ENCODE measurements at regions not wholly inside any gene's neighbourhood (a gene's known extent, or its start where the extent isn't known, plus 50 kb on each side); places are given as distances from the start of the nearest gene placed in this dataset.

GRCh38 chr5:104305602-104306001 lies 743.0 kb upstream of the NUDT12 start:
- ATAC-seq (ENCODE audit: low FRiP score): no peak
- Histone ChIP-seq H3K9me3 (ENCODE audit: control insufficient read depth, low read length) (no peaks in the 10 kb centered on the region), H3K36me3 (ENCODE audit: control insufficient read depth in 1 of 2, insufficient read depth in 2 of 2, low read length in 1 of 2) (no peaks in the 10 kb centered on the region), H3K4me1 (ENCODE audit: control insufficient read depth in 1 of 2, insufficient read depth in 2 of 2, low read length in 2 of 2) (no peaks in the 10 kb centered on the region), H3K4me3 (ENCODE audit: low read length in 2 of 2) (no peak overlapping the region), H3K27ac (ENCODE audit: low read depth in 1 of 2, low read length in 2 of 2) (no peak overlapping the region), H3K27me3 (ENCODE audit: control insufficient read depth in 1 of 2, insufficient read depth in 2 of 2, low read length in 1 of 2) (no peaks in the 10 kb centered on the region)
- DNase-seq: no peak
- 73 to 79% methylated on average over 1 of the region's 1 CpG for WGBS, 2 donors
- intact Hi-C loops (cut with DNase I): no loop called here

GRCh38 chr5:104299998-104300706 lies 737.6 kb upstream of the NUDT12 start:
- H3K9me3 ChIP-seq (ENCODE audit: control insufficient read depth, low read length): no peaks in the 10 kb centered on the region
- DNase-seq: no peak
- no peak overlapping the region for H3K4me3 ChIP-seq (ENCODE audit: low read length in 2 of 2)
- H3K4me1 ChIP-seq (ENCODE audit: control insufficient read depth in 1 of 2, insufficient read depth in 2 of 2, low read length in 2 of 2): no peaks in the 10 kb centered on the region
- no peaks in the 10 kb centered on the region for H3K36me3 ChIP-seq (ENCODE audit: control insufficient read depth in 1 of 2, insufficient read depth in 2 of 2, low read length in 1 of 2)
- 90 to 93% methylated on average over 7 of the region's 7 CpGs for WGBS, 2 donors
- no peaks in the 10 kb centered on the region for H3K27me3 ChIP-seq (ENCODE audit: control insufficient read depth in 1 of 2, insufficient read depth in 2 of 2, low read length in 1 of 2)
- no peak for ATAC-seq (ENCODE audit: low FRiP score)
- intact Hi-C loops (cut with DNase I): no loop called here
- no peak overlapping the region for H3K27ac ChIP-seq (ENCODE audit: low read depth in 1 of 2, low read length in 2 of 2)

GRCh38 chr5:104298518-104298917 lies 735.9 kb upstream of the NUDT12 start:
- no peaks in the 10 kb centered on the region for H3K4me1 ChIP-seq (ENCODE audit: control insufficient read depth in 1 of 2, insufficient read depth in 2 of 2, low read length in 2 of 2)
- no peak overlapping the region for H3K27ac ChIP-seq (ENCODE audit: low read depth in 1 of 2, low read length in 2 of 2)
- H3K27me3 ChIP-seq (ENCODE audit: control insufficient read depth in 1 of 2, insufficient read depth in 2 of 2, low read length in 1 of 2): no peaks in the 10 kb centered on the region
- H3K36me3 ChIP-seq (ENCODE audit: control insufficient read depth in 1 of 2, insufficient read depth in 2 of 2, low read length in 1 of 2): no peaks in the 10 kb centered on the region
- DNase-seq (no peak), ATAC-seq (ENCODE audit: low FRiP score) (no peak)
- 98% methylated on average over 5 of the region's 5 CpGs for WGBS, 2 donors
- H3K9me3 ChIP-seq (ENCODE audit: control insufficient read depth, low read length): no peaks in the 10 kb centered on the region
- intact Hi-C loops (cut with DNase I): no loop called here
- no peak overlapping the region for H3K4me3 ChIP-seq (ENCODE audit: low read length in 2 of 2)

GRCh38 chr5:104297076-104297475 lies 734.5 kb upstream of the NUDT12 start:
- DNase-seq (no peak), ATAC-seq (ENCODE audit: low FRiP score) (no peak)
- no peak overlapping the region for H3K27ac ChIP-seq (ENCODE audit: low read depth in 1 of 2, low read length in 2 of 2)
- H3K27me3 ChIP-seq (ENCODE audit: control insufficient read depth in 1 of 2, insufficient read depth in 2 of 2, low read length in 1 of 2): no peaks in the 10 kb centered on the region
- no peak overlapping the region for H3K4me3 ChIP-seq (ENCODE audit: low read length in 2 of 2)
- 3 to 14% methylated on average over 1 of the region's 1 CpG for whole genome bisulfite sequencing, 2 donors
- intact Hi-C loops (cut with DNase I): no loop called here
- no peaks in the 10 kb centered on the region for H3K36me3 ChIP-seq (ENCODE audit: control insufficient read depth in 1 of 2, insufficient read depth in 2 of 2, low read length in 1 of 2)
- no peaks in the 10 kb centered on the region for H3K9me3 ChIP-seq (ENCODE audit: control insufficient read depth, low read length)
- no peaks in the 10 kb centered on the region for H3K4me1 ChIP-seq (ENCODE audit: control insufficient read depth in 1 of 2, insufficient read depth in 2 of 2, low read length in 2 of 2)

- H3K27me3 ChIP-seq (ENCODE audit: control insufficient read depth in 1 of 2, insufficient read depth in 2 of 2, low read length in 1 of 2): no peaks in the 10 kb centered on the region
- DNase-seq (no peak), ATAC-seq (ENCODE audit: low FRiP score) (no peak)
- 94 to 96% methylated on average over 1 of the region's 1 CpG for WGBS, 2 donors
- intact Hi-C loops (cut with DNase I): no loop called here
- no peak overlapping the region for H3K27ac ChIP-seq (ENCODE audit: low read depth in 1 of 2, low read length in 2 of 2)
- H3K4me3 ChIP-seq (ENCODE audit: low read length in 2 of 2): no peak overlapping the region
- H3K9me3 ChIP-seq (ENCODE audit: control insufficient read depth, low read length): no peaks in the 10 kb centered on the region
- H3K36me3 ChIP-seq (ENCODE audit: control insufficient read depth in 1 of 2, insufficient read depth in 2 of 2, low read length in 1 of 2): no peaks in the 10 kb centered on the region
- H3K4me1 ChIP-seq (ENCODE audit: control insufficient read depth in 1 of 2, insufficient read depth in 2 of 2, low read length in 2 of 2): no peaks in the 10 kb centered on the region
These were observed 733.4 kb upstream of the NUDT12 start for GRCh38 chr5:104295991-104296390.

- Histone ChIP-seq H3K27ac (ENCODE audit: low read depth in 1 of 2, low read length in 2 of 2) (no peak overlapping the region), H3K4me1 (ENCODE audit: control insufficient read depth in 1 of 2, insufficient read depth in 2 of 2, low read length in 2 of 2) (no peaks in the 10 kb centered on the region), H3K36me3 (ENCODE audit: control insufficient read depth in 1 of 2, insufficient read depth in 2 of 2, low read length in 1 of 2) (no peaks in the 10 kb centered on the region), H3K27me3 (ENCODE audit: control insufficient read depth in 1 of 2, insufficient read depth in 2 of 2, low read length in 1 of 2) (no peaks in the 10 kb centered on the region), H3K4me3 (ENCODE audit: low read length in 2 of 2) (no peak overlapping the region), H3K9me3 (ENCODE audit: control insufficient read depth, low read length) (no peaks in the 10 kb centered on the region)
- no peak for DNase-seq
- 88 to 100% methylated on average over 1 of the region's 1 CpG for WGBS, 2 donors
- intact Hi-C loops (cut with DNase I): no loop called here
- no peak for ATAC-seq (ENCODE audit: low FRiP score)
These were observed 720.5 kb upstream of the NUDT12 start for GRCh38 chr5:104283136-104283535.

GRCh38 chr5:104273725-104274124 lies 711.1 kb upstream of the NUDT12 start:
- no peaks in the 10 kb centered on the region for H3K9me3 ChIP-seq (ENCODE audit: control insufficient read depth, low read length)
- H3K27me3 ChIP-seq (ENCODE audit: control insufficient read depth in 1 of 2, insufficient read depth in 2 of 2, low read length in 1 of 2): no peaks in the 10 kb centered on the region
- WGBS, 2 donors: 88 to 90% methylated on average over 2 of the region's 2 CpGs
- no peak for ATAC-seq (ENCODE audit: low FRiP score)
- intact Hi-C loops (cut with DNase I): no loop called here
- H3K36me3 ChIP-seq (ENCODE audit: control insufficient read depth in 1 of 2, insufficient read depth in 2 of 2, low read length in 1 of 2): no peaks in the 10 kb centered on the region
- H3K4me1 ChIP-seq (ENCODE audit: control insufficient read depth in 1 of 2, insufficient read depth in 2 of 2, low read length in 2 of 2): no peaks in the 10 kb centered on the region
- no peak overlapping the region for H3K4me3 ChIP-seq (ENCODE audit: low read length in 2 of 2)
- no peak for DNase-seq
- H3K27ac ChIP-seq (ENCODE audit: low read depth in 1 of 2, low read length in 2 of 2): no peak overlapping the region

GRCh38 chr5:104267320-104268015 lies 704.9 kb upstream of the NUDT12 start:
- ATAC-seq (ENCODE audit: low FRiP score): no peak
- Histone ChIP-seq H3K27me3 (ENCODE audit: control insufficient read depth in 1 of 2, insufficient read depth in 2 of 2, low read length in 1 of 2) (no peaks in the 10 kb centered on the region), H3K4me3 (ENCODE audit: low read length in 2 of 2) (no peak overlapping the region), H3K27ac (ENCODE audit: low read depth in 1 of 2, low read length in 2 of 2) (no peak overlapping the region), H3K9me3 (ENCODE audit: control insufficient read depth, low read length) (no peaks in the 10 kb centered on the region), H3K4me1 (ENCODE audit: control insufficient read depth in 1 of 2, insufficient read depth in 2 of 2, low read length in 2 of 2) (no peaks in the 10 kb centered on the region), H3K36me3 (ENCODE audit: control insufficient read depth in 1 of 2, insufficient read depth in 2 of 2, low read length in 1 of 2) (no peaks in the 10 kb centered on the region)
- 48 to 51% methylated on average over 3 of the region's 3 CpGs for WGBS, 2 donors
- intact Hi-C loops (cut with DNase I): no loop called here
- no peak for DNase-seq

GRCh38 chr5:104266161-104266560 lies 703.6 kb upstream of the NUDT12 start:
- WGBS, 2 donors: 92 to 94% methylated on average over 1 of the region's 1 CpG
- no peak for ATAC-seq (ENCODE audit: low FRiP score)

More at GRCh38 chr5:104266161-104266560, 703.6 kb upstream of the NUDT12 start:
- Histone ChIP-seq H3K27me3 (ENCODE audit: control insufficient read depth in 1 of 2, insufficient read depth in 2 of 2, low read length in 1 of 2) (no peaks in the 10 kb centered on the region), H3K36me3 (ENCODE audit: control insufficient read depth in 1 of 2, insufficient read depth in 2 of 2, low read length in 1 of 2) (no peaks in the 10 kb centered on the region), H3K27ac (ENCODE audit: low read depth in 1 of 2, low read length in 2 of 2) (no peak overlapping the region), H3K4me1 (ENCODE audit: control insufficient read depth in 1 of 2, insufficient read depth in 2 of 2, low read length in 2 of 2) (no peaks in the 10 kb centered on the region), H3K4me3 (ENCODE audit: low read length in 2 of 2) (no peak overlapping the region), H3K9me3 (ENCODE audit: control insufficient read depth, low read length) (no peaks in the 10 kb centered on the region)
- DNase-seq: no peak
- intact Hi-C loops (cut with DNase I): no loop called here

Measured in aorta (tissue), 5 donors.